GM23338 (cell line): ENCODE measurements at regions not wholly inside any gene's neighbourhood (a gene's known extent, or its start where the extent isn't known, plus 50 kb on each side); places are given as distances from the start of the nearest gene placed in this dataset.

Experiments
- ATAC-seq: fragments of 200-7000 bp; cut with Tn5 transposase; 3 replicates; pipeline ENCODE4 v1.9.1; 2020
- DNase-seq: peaks from one replicate; pipeline ENCODE4 v3.0.0-alpha.2; 2015; ENCODE audit warnings: low spot score
- H2AFZ ChIP-seq: fragments of 200-600 bp; sonication (generic); 2 replicates; pipeline ENCODE4 v1.8.0; 2016; ENCODE audit warnings: antibody characterized with exemption, mild to moderate bottlenecking, moderate library complexity
- H3F3A ChIP-seq: fragments of 200-600 bp; sonication (generic); replicated peaks from 2 replicates; pipeline ENCODE4 v1.8.0; 2017; ENCODE audit warnings: antibody characterized with exemption, mixed run types, low read depth
- H3K27ac ChIP-seq: fragments of 200-600 bp; sonication (generic); 2 replicates; pipeline ENCODE4 v1.6.1; 2016; ENCODE audit warnings: low read depth
- H3K27me3 ChIP-seq: fragments of 200-600 bp; sonication (generic); 2 replicates; pipeline ENCODE4 v1.8.0; 2016; ENCODE audit warnings: mild to moderate bottlenecking, mixed run types, moderate library complexity; ENCODE audit not compliant: insufficient read depth
- H3K36me3 ChIP-seq: fragments of 200-600 bp; sonication (generic); 2 replicates; pipeline ENCODE4 v1.8.0; 2016; ENCODE audit warnings: mild to moderate bottlenecking; ENCODE audit not compliant: insufficient read depth
- H3K4me1 ChIP-seq: fragments of 200-600 bp; sonication (generic); 2 replicates; pipeline ENCODE4 v1.8.0; 2016; ENCODE audit warnings: mild to moderate bottlenecking, moderate library complexity; ENCODE audit not compliant: insufficient read depth
- H3K4me2 ChIP-seq: fragments of 200-600 bp; sonication (generic); 2 replicates; pipeline ENCODE4 v1.7.1; 2017; ENCODE audit warnings: mixed run types
- H3K4me3 ChIP-seq: fragments of 200-600 bp; sonication (generic); 2 replicates; pipeline ENCODE4 v1.6.1; 2016; ENCODE audit warnings: mixed run types
- H3K79me2 ChIP-seq: fragments of 200-600 bp; sonication (generic); replicated peaks from 2 replicates; pipeline ENCODE4 v1.8.0; 2017; ENCODE audit warnings: mild to moderate bottlenecking; ENCODE audit not compliant: insufficient read depth
- H3K9me2 ChIP-seq: fragments of 200-600 bp; sonication (generic); 2 replicates; pipeline ENCODE4 v1.8.0; 2017; ENCODE audit not compliant: insufficient read depth
- H4K20me1 ChIP-seq: fragments of 200-600 bp; sonication (generic); replicated peaks from 2 replicates; pipeline ENCODE4 v1.8.0; 2017; ENCODE audit warnings: mild to moderate bottlenecking; ENCODE audit not compliant: insufficient read depth
- H3K27ac Mint-ChIP-seq: 2 replicates; pipeline ENCODE4 v1.8.0; 2020; ENCODE audit warnings: inconsistent platforms, mild to moderate bottlenecking, moderate library complexity, mixed read lengths
- H3K27me3 Mint-ChIP-seq: 3 replicates; pipeline ENCODE4 v1.8.0; 2022; ENCODE audit warnings: low read depth, mild to moderate bottlenecking, moderate library complexity, mixed read lengths, inconsistent platforms; ENCODE audit not compliant: insufficient read depth, poor library complexity
- H3K36me3 Mint-ChIP-seq: 3 replicates; pipeline ENCODE4 v1.8.0; 2021; ENCODE audit warnings: low read depth, mild to moderate bottlenecking, inconsistent platforms, moderate library complexity, mixed read lengths
- H3K4me1 Mint-ChIP-seq: 3 replicates; pipeline ENCODE4 v1.8.0; 2020; ENCODE audit warnings: mild to moderate bottlenecking, inconsistent platforms, mixed read lengths
- H3K4me3 Mint-ChIP-seq: 3 replicates; pipeline ENCODE4 v1.8.0; 2021; ENCODE audit warnings: moderate library complexity, mild to moderate bottlenecking, inconsistent platforms, mixed read lengths
- H3K9me3 Mint-ChIP-seq: 3 replicates; pipeline ENCODE4 v1.8.0; 2020; ENCODE audit warnings: moderate library complexity, mild to moderate bottlenecking, inconsistent platforms, mixed read lengths
- CREB1 ChIP-seq: fragments of 250-450 bp; sonication (Bioruptor Pico); IDR thresholded peaks from 2 replicates; pipeline ENCODE4 v1.5.0; 2020; ENCODE audit warnings: low read depth, mild to moderate bottlenecking, moderate library complexity
- EZH2 ChIP-seq: fragments of 200-600 bp; sonication (generic); IDR thresholded peaks from one replicate; pipeline ENCODE4 v1.8.0; 2017; ENCODE audit warnings: antibody characterized with exemption, mild to moderate bottlenecking, low read depth; ENCODE audit not compliant: unreplicated experiment
- EZH2phosphoT487 ChIP-seq: fragments of 200-600 bp; sonication (generic); IDR thresholded peaks from one replicate; pipeline ENCODE4 v1.8.1; 2018; ENCODE audit warnings: antibody characterized with exemption; ENCODE audit not compliant: unreplicated experiment
- JUNB ChIP-seq: IDR thresholded peaks from one replicate; pipeline ENCODE4 v1.6.1; 2016; ENCODE audit warnings: antibody characterized with exemption; ENCODE audit not compliant: unreplicated experiment
- NANOG ChIP-seq: IDR thresholded peaks from 2 replicates; pipeline ENCODE4 v1.6.1; 2016; ENCODE audit warnings: antibody characterized with exemption, borderline replicate concordance
- POLR2AphosphoS5 ChIP-seq: IDR thresholded peaks from 2 replicates; pipeline ENCODE4 v1.6.1; 2016; ENCODE audit warnings: antibody characterized with exemption, low read depth
- STAT1 ChIP-seq: IDR thresholded peaks from one replicate; pipeline ENCODE4 v1.6.1; 2016; ENCODE audit warnings: antibody characterized with exemption; ENCODE audit not compliant: unreplicated experiment
- ZNF114 ChIP-seq: fragments of 250-450 bp; sonication (Bioruptor Pico); IDR thresholded peaks from 2 replicates; pipeline ENCODE4 v1.5.0; 2020; ENCODE audit warnings: mild to moderate bottlenecking, moderate library complexity
- ZNF331 ChIP-seq: fragments of 250-450 bp; sonication (Bioruptor Pico); IDR thresholded peaks from 2 replicates; pipeline ENCODE4 v1.5.0; 2020; ENCODE audit warnings: low read depth, mild to moderate bottlenecking, moderate library complexity
- TF ChIP-seq, protein P1 (sequence below): IDR thresholded peaks from one replicate; pipeline ENCODE4 v1.6.1; 2018; ENCODE audit warnings: antibody characterized with exemption; ENCODE audit not compliant: unreplicated experiment
- TF ChIP-seq, protein P2 (sequence below), 2 experiments: fragments of 200-600 bp in 1 of 2; sonication (generic) in 1 of 2; conservative IDR thresholded peaks; 2 replicates each; pipeline versions ENCODE4 v1.5.1 to v1.6.1; 2016 to 2017; ENCODE audit warnings: antibody characterized with exemption in 2 of 2, low read depth in 2 of 2, mild to moderate bottlenecking in 2 of 2, moderate library complexity in 1 of 2
- TF ChIP-seq, protein P3 (sequence below): fragments of 250-450 bp; sonication (Bioruptor Pico); IDR thresholded peaks from 2 replicates; pipeline ENCODE4 v1.5.0; 2020; ENCODE audit warnings: mild to moderate bottlenecking, moderate library complexity
- TF ChIP-seq, protein P4 (sequence below): IDR thresholded peaks from 2 replicates; pipeline ENCODE4 v1.6.1; 2016; ENCODE audit warnings: antibody characterized with exemption

- no peak overlapping the region for H3K4me2 ChIP-seq
- Mint-ChIP-seq H3K36me3 (no peaks in the 10 kb centered on the region), H3K4me1 (peaks cover 7% of the 10 kb centered on the region), H3K27ac (no peak overlapping the region), H3K27me3 (peaks cover 6% of the 10 kb centered on the region), H3K4me3 (no peak overlapping the region), H3K9me3 (no peaks in the 10 kb centered on the region; the same call in 2 of the 3 replicates)
- no peaks in the 10 kb centered on the region for H4K20me1 ChIP-seq
- H3K79me2 ChIP-seq, result no peaks in the 10 kb centered on the region
- TF ChIP-seq JUNB, result no peak
- no peak for TF ChIP-seq POLR2AphosphoS5
- no peak for TF ChIP-seq EZH2
- TF ChIP-seq EZH2phosphoT487, result no peak
- TF ChIP-seq, protein P1, sequence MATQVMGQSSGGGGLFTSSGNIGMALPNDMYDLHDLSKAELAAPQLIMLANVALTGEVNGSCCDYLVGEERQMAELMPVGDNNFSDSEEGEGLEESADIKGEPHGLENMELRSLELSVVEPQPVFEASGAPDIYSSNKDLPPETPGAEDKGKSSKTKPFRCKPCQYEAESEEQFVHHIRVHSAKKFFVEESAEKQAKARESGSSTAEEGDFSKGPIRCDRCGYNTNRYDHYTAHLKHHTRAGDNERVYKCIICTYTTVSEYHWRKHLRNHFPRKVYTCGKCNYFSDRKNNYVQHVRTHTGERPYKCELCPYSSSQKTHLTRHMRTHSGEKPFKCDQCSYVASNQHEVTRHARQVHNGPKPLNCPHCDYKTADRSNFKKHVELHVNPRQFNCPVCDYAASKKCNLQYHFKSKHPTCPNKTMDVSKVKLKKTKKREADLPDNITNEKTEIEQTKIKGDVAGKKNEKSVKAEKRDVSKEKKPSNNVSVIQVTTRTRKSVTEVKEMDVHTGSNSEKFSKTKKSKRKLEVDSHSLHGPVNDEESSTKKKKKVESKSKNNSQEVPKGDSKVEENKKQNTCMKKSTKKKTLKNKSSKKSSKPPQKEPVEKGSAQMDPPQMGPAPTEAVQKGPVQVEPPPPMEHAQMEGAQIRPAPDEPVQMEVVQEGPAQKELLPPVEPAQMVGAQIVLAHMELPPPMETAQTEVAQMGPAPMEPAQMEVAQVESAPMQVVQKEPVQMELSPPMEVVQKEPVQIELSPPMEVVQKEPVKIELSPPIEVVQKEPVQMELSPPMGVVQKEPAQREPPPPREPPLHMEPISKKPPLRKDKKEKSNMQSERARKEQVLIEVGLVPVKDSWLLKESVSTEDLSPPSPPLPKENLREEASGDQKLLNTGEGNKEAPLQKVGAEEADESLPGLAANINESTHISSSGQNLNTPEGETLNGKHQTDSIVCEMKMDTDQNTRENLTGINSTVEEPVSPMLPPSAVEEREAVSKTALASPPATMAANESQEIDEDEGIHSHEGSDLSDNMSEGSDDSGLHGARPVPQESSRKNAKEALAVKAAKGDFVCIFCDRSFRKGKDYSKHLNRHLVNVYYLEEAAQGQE, result no peak
- TF ChIP-seq CREB1 (CRISPR knock-in tag), result no peak
- TF ChIP-seq ZNF331 (CRISPR knock-in tag), result no peak
- TF ChIP-seq, protein P2, sequence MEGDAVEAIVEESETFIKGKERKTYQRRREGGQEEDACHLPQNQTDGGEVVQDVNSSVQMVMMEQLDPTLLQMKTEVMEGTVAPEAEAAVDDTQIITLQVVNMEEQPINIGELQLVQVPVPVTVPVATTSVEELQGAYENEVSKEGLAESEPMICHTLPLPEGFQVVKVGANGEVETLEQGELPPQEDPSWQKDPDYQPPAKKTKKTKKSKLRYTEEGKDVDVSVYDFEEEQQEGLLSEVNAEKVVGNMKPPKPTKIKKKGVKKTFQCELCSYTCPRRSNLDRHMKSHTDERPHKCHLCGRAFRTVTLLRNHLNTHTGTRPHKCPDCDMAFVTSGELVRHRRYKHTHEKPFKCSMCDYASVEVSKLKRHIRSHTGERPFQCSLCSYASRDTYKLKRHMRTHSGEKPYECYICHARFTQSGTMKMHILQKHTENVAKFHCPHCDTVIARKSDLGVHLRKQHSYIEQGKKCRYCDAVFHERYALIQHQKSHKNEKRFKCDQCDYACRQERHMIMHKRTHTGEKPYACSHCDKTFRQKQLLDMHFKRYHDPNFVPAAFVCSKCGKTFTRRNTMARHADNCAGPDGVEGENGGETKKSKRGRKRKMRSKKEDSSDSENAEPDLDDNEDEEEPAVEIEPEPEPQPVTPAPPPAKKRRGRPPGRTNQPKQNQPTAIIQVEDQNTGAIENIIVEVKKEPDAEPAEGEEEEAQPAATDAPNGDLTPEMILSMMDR (conservative IDR thresholded peaks at IDR 0.05; ENCODE audit: low read depth in 2 of 2), result no peak
- TF ChIP-seq, protein P3, sequence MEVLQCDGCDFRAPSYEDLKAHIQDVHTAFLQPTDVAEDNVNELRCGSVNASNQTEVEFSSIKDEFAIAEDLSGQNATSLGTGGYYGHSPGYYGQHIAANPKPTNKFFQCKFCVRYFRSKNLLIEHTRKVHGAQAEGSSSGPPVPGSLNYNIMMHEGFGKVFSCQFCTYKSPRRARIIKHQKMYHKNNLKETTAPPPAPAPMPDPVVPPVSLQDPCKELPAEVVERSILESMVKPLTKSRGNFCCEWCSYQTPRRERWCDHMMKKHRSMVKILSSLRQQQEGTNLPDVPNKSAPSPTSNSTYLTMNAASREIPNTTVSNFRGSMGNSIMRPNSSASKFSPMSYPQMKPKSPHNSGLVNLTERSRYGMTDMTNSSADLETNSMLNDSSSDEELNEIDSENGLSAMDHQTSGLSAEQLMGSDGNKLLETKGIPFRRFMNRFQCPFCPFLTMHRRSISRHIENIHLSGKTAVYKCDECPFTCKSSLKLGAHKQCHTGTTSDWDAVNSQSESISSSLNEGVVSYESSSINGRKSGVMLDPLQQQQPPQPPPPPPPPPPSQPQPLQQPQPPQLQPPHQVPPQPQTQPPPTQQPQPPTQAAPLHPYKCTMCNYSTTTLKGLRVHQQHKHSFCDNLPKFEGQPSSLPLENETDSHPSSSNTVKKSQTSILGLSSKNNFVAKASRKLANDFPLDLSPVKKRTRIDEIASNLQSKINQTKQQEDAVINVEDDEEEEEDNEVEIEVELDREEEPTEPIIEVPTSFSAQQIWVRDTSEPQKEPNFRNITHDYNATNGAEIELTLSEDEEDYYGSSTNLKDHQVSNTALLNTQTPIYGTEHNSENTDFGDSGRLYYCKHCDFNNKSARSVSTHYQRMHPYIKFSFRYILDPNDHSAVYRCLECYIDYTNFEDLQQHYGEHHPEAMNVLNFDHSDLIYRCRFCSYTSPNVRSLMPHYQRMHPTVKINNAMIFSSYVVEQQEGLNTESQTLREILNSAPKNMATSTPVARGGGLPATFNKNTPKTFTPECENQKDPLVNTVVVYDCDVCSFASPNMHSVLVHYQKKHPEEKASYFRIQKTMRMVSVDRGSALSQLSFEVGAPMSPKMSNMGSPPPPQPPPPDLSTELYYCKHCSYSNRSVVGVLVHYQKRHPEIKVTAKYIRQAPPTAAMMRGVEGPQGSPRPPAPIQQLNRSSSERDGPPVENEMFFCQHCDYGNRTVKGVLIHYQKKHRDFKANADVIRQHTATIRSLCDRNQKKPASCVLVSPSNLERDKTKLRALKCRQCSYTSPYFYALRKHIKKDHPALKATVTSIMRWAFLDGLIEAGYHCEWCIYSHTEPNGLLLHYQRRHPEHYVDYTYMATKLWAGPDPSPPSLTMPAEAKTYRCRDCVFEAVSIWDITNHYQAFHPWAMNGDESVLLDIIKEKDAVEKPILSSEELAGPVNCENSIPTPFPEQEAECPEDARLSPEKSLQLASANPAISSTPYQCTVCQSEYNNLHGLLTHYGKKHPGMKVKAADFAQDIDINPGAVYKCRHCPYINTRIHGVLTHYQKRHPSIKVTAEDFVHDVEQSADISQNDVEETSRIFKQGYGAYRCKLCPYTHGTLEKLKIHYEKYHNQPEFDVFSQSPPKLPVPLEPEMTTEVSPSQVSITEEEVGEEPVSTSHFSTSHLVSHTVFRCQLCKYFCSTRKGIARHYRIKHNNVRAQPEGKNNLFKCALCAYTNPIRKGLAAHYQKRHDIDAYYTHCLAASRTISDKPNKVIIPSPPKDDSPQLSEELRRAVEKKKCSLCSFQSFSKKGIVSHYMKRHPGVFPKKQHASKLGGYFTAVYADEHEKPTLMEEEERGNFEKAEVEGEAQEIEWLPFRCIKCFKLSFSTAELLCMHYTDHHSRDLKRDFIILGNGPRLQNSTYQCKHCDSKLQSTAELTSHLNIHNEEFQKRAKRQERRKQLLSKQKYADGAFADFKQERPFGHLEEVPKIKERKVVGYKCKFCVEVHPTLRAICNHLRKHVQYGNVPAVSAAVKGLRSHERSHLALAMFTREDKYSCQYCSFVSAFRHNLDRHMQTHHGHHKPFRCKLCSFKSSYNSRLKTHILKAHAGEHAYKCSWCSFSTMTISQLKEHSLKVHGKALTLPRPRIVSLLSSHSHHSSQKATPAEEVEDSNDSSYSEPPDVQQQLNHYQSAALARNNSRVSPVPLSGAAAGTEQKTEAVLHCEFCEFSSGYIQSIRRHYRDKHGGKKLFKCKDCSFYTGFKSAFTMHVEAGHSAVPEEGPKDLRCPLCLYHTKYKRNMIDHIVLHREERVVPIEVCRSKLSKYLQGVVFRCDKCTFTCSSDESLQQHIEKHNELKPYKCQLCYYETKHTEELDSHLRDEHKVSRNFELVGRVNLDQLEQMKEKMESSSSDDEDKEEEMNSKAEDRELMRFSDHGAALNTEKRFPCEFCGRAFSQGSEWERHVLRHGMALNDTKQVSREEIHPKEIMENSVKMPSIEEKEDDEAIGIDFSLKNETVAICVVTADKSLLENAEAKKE, result no peak
- no peak for TF ChIP-seq ZNF114
- no peak for TF ChIP-seq NANOG
- TF ChIP-seq STAT1, result no peak
- TF ChIP-seq, protein P4, sequence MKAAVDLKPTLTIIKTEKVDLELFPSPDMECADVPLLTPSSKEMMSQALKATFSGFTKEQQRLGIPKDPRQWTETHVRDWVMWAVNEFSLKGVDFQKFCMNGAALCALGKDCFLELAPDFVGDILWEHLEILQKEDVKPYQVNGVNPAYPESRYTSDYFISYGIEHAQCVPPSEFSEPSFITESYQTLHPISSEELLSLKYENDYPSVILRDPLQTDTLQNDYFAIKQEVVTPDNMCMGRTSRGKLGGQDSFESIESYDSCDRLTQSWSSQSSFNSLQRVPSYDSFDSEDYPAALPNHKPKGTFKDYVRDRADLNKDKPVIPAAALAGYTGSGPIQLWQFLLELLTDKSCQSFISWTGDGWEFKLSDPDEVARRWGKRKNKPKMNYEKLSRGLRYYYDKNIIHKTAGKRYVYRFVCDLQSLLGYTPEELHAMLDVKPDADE, result no peak
- no peaks in the 10 kb centered on the region for H3K27me3 ChIP-seq
- no peaks in the 10 kb centered on the region for H3K4me1 ChIP-seq
- no peak overlapping the region for H3K27ac ChIP-seq
- no peaks in the 10 kb centered on the region for H3K9me2 ChIP-seq
- no peaks in the 10 kb centered on the region for H3K36me3 ChIP-seq
- H3K4me3 ChIP-seq, result no peak overlapping the region
- H2AFZ ChIP-seq, result no peak overlapping the region
- H3F3A ChIP-seq, result no peaks in the 10 kb centered on the region
- DNase-seq (no peak), ATAC-seq (no peak)
Observed at GRCh38 chr5:171593401-171593800, 174.0 kb downstream of the FGF18 start.
